ENCODE measurements at regions not wholly inside any gene's neighbourhood (a gene's known extent, or its start where the extent isn't known, plus 50 kb on each side); places are given as distances from the start of the nearest gene placed in this dataset.

DNA sequence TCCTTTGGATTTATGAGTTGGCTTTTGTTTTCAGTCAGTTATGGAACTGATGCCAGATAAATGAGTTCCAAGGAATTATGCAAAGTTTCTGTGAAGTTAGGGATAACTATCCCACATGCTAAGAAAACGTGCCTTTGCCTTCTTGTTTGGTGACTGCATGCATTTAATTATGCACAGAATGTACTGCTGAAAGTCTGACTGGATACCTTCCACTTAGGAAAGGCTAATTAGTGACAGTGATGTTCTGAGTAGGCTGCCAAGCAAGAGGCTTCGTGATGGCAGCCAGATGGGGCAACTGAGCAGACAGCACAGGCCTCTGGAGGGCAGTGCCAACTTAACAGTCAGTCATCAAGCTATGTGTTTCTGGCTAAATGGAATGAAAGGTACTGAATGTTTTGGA lies 289.9 kb downstream of the CD109 start:
- TF ChIP-seq CTCF (IDR thresholded peaks at IDR 0.05) (no peak), POLR2A (IDR thresholded peaks at IDR 0.05) (no peak), EP300 (IDR thresholded peaks at IDR 0.05; ENCODE audit: low read depth) (no peak)

Data from transverse colon (tissue), 3 donors.